Cerebellar nuclear complex (tissue), 1 donor: ENCODE measurements at regions not wholly inside any gene's neighbourhood (a gene's known extent, or its start where the extent isn't known, plus 50 kb on each side); places are given as distances from the start of the nearest gene placed in this dataset.
"Not testable (repeated sequence)": the region's sequence is repeated elsewhere in the genome, so short reads cannot be mapped to it uniquely, and the experiment has no call there.

Experiments used
- DNase-seq, 2 experiments: peaks; one replicate each; lab custom pipeline; 2025; lab: John Stamatoyannopoulos, UW

DNA sequence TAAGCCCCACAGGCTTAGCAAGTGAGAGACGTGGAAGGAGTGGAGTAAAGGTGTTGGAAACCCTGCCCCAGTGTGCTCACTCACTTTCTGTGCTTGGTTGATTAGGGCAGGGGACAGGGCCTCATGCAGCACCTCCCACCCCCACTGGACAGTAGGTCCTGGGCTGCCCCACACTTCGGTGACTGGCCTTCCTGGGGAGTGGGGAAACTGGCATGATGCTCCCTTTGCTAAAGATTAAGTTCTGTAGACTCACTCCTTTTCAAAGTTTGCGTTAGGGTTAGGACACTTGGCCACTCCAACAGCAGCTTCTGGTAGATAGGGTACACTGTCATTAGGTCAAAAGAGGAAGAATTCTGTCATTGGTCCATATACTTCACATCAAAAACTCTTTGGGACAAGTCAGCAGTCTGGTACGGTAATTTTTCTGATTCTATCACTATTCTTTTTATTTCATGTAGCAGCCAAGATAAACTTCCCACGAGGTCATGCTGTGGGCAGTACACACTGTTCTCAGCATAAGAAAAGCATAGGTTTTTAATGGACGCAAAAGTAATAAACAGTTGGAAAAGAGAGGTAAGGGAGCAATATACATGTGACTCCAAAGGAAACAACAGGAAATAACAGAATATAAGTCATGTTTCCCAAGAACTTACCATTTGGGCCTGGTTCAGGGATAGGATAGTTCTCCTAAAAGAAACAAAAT, 106.6 kb upstream of the TERB2 start:
- not testable (repeated sequence) for DNase-seq

DNA sequence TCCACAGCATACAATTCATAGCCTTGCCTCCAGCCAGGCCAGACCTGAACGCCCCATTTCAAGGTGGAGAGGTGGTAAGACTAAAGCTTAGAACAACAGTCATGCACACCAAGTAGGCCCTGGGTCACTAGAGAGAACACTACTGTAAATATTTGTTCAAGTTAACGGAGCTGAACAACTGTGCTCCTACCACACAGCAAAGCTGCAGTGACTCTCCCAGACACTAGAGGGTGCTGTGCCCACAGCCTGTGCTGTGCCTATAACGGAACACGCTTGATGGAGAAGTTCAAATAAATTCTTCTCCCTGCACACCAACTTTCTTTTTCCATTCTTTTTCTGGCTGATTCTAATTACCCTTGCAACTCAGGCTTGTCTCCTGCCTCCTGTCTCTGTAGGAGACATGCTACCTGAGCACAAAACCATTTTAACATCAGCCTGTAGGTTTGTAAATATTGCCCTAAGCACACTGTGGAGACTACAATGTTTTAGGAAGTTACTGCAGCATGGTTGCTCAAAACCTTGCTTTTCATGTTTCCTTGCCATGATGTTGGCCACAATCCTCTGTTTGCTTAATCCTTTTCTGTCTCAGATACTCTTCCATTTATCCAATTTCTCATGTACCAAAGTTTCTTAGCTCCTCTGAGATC, 103.1 kb upstream of the TERB2 start:
- not testable (repeated sequence) for DNase-seq

DNA sequence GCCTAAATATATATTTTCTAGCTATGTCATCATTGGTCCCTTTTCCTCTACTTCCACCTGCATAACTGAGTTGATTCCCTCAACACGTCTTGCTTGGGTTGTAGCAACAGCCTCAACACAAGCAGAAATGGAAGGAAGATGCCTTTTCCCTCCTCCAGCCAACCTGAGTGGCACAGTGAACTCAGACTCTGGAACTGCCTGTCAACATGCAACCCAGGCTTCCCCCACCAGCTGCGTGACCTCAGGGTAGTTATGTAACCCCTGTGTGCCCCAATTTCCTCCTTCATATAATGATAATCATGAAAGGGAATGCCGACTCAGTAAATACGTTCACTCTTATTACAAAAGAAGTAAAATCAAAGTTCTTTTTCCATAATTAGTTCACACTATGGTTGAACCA, 101.8 kb upstream of the TERB2 start:
- not testable (repeated sequence) for DNase-seq

DNA sequence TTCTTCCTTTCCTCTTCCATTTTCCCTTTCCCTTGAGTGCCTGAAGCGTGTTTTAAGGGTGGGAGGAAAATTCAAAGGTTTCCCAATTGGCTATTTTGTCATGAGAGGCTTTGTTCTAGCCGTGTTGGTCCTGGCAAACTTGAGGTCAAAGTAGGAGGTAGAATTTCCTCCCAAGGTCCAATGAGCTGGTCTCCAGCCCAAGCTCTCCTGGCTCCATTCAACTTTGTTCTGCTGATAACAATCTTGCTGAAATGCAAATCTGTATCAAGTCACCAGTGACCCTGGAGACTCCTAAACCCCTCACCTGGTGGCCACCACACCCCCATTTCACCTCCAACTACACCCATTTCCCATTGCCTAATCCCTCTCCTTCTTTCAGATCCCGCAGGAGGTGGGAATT, 100.2 kb upstream of the TERB2 start:
- DNase-seq: not testable (repeated sequence)

DNA sequence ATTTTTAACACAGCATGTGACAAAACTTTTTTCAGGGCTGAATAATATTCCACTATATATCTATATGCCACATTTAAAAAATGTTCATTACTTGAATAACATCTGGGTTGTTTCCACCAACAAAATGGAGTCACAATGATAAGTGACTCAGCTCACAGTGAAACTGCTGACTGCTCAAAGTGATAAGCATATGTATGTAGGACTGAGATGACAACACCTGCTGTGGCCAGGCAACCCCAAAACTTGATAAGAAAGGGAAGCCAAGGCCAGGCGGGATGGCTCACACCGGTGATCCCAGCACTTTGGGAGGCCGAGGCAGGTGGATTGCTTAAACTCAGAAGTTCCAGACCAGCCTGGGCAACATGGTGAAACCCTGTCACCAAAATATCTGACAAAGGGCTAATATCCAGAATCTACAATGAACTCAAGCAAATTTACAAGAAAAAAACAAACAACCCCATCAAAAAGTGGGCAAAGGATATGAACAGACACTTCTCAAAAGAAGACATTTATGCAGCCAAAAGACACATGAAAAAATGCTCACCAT, 99.2 kb upstream of the TERB2 start:
- DNase-seq: not testable (repeated sequence)

DNA sequence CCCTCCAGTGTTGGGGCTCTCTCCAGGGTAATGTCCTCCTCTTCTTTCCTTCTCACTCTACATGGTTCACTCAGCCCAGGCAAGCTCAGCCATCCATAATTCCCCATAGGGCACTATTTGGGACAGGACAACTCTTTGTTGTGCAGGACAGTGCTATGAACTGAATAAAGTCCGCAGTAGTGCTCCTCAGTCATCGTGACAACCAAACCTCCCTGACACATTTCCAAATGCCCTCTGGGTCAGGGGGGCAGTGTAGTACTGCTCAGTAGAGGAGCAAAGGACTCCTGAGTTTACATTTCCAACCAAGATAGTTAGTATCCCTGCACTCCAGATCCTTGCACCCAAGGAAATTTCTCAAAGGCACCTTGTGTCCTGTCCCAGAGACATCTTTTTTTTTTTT, 97.4 kb upstream of the TERB2 start:
- DNase-seq: not testable (repeated sequence)

DNA sequence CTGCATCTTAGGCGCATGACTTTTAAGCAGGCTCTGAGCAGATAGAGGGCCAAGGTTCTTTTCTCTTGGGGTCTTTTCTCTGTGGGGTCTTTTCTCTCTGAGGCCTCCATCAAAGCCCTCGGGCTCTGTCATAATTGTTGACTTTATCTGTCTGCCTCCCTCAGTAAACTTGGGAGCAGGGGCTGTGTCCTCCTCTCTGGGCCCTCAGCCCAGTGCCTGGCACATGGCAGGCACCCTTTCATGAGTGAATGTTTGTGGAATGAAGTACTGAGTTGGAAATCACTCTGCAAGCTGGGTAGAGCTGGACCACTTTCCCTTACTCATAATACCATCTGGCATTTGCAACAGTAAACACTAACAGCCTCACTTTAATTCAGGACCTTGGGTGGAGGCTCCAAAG, 96.3 kb upstream of the TERB2 start:
- not testable (repeated sequence) for DNase-seq

DNA sequence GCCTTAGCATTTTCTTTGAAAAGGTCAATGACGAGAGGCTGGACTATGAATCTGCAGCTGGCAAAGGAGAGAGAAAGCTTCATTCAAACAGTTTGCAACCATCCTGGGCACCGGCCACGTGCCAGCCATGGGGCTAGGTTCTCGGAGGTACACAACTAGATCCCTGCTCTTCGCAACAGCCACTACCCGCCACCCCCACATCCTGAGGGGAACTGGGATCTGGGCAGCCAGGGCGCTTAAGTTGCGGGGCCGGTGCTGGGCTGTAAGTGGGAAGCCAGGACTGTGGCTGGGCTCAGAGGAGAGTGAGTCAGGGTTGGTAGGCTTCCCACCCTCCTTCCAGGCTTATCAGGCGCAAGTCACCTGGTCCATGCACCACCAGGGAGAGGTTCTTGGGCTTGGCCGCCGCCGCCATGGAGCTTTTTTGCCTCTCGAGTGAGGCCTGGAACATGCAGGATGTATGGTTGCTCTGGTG, 95.0 kb upstream of the TERB2 start:
- no peak for DNase-seq

DNA sequence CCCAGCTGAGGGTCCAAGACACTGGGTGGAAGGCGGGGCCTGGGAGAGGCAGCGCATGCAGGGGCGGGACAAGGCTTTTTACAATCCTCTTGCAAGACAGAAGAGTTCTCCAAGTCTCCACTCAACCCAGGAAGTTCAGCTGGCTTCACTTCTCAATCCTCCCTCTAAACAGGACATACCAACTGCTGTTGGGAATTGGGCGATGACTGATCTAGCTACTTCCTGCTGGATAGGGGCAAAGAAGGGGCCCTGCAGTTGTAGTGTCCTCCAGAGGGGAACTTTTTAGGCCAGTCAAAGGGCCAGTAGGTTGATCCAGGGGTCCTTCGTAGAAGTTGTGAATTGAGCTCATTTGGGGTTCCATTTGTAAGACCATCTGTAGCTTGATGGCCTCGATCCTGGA, 94.6 kb upstream of the TERB2 start:
- DNase-seq: no peak

DNA sequence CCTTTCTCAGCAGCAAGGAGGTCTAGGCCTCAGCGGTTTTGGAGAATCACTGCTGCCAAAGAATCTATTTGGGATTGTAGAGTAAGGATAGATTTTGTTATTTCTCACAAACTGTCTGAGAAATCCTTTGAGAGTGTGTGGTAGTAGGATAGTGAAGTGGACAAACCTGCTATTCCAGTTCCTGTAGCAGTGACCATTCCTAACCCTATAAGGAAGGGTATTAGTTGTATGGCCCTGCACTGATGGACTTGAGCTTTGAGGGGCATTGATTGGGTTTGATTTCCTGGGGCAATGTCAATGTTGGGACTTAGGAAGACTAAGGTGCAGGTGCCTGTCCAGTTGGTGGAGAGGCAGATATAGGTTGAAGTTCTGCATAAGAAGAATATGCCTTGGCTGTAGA, 93.6 kb upstream of the TERB2 start:
- DNase-seq: not testable (repeated sequence)

DNA sequence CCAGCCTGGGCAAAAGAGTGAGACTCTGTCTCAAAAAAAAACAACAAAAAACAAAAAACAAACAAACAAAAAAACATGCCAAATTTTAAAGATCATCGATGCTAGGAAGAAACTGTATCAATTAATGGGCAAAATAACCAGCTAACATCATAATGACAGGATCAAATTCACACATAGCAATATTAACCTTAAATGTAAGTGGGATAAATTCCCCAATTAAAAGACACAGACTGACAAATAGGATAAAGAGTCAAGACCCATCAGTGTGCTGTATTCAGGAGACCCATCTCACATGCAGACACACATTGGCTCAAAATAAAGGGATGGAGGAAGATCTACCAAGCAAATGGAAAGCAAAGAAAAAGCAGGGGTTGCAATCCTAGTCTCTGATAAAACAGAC, 88.4 kb upstream of the TERB2 start:
- DNase-seq: not testable (repeated sequence)

DNA sequence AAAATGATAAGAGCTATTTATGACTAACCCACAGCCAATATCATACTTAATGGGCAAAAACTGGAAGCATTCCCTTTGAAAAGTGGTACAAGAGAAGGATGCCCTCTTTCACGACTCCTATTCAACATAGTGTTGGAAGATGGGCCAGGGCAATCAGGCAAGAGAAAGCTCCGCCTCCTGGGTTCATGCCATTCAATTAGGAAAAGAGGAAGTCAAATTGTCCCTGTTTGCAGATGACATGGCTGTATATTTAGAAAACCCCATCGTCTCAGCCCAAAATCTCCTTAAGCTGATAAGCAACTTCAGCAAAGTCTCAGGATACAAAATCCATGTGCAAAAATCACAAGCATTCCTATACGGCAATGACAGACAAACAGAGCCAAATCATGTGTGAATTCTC, 86.4 kb upstream of the TERB2 start:
- DNase-seq: not testable (repeated sequence)

DNA sequence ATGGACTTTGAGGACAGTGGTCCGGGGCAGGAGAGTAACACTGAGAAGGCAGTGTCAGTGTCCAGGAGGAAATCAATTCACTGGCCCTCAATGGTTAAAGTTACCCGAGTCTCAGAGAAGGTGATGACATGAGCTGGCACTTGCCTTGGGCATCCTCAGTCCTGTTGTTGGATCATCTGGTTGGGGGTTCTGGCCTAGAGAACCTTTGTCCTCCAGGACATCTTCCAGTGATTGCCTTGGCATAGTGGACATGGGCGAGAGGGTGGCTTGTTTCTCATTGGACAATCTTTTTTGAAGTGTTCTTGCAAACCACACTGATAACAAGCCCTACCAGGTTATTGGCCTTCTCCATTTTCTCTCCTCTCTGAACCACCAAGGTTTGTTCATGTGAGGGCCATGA, 83.4 kb upstream of the TERB2 start:
- no peak for DNase-seq

DNA sequence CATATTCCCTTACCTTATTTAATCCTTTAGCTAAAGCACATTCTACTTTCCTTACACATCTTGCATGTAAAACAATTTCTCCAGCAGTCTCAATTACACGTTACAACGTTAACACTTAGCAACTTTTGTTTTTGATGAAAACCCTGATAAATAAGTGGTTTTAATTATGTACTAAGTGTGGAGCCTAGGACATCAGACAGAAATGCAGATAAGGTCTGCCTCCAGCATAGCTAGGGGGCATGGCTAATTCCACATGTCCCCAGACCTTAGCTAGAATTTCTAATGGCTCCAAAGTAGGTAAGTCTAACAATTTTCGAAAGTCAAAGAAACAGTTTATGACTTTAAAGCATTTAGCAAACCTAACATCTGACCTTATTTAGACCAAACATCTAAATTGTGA, 77.4 kb upstream of the TERB2 start:
- DNase-seq: no peak

DNA sequence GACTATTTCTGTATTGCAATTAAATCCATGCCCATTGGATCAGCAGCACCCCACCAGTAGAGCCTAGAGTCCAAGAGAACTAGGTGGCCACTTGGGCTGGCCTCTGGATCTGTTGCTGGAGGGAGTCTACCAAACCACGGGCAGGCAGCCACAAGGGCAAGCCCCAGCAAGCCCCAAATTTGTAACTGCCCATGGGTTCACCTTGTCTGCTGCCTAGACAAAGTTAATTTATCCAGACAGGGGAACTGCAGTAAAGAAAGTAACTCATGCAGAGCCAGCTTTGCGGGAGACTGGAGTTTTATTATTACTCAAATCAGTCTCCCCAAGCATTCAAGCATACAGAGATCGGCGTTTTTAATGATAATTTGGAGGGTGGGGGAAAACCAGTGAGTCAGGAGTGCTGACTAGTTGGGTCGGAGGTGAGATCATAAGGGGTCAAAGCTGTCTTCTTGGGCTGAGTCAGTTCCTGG, 74.0 kb upstream of the TERB2 start:
- no peak for DNase-seq

DNA sequence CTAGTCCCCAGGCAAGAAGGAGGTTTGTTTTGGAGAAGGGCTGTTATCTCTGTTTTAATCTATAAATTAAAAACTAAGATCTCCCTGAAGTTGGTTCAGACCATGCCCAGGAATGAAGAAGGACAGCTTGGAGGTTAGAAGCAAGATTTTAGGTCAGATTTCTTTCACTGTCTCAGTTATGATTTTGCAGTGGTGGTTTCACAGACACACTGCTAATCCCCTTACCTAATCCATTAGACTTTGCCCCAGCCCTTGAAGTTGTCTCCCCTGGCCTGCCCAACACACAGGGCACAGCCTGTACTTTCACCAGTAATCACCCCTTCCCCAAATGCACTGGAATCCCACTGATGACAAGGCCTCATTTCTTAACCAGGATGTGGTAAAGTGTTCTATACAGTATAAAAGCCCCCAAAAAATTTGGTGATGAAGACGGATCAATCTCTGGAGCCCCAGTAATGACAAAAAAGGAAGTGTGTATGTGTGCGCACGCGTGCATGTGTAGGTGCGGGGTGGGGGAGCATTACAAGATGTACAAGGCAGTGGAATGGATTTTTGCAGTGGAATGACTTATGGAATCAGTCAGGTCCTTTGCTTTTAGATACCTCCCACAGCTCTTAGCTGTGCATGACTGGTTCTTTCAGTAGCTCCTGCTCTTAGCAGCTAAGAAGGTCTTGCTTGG, 73.1 kb upstream of the TERB2 start:
- DNase-seq: no peak

DNA sequence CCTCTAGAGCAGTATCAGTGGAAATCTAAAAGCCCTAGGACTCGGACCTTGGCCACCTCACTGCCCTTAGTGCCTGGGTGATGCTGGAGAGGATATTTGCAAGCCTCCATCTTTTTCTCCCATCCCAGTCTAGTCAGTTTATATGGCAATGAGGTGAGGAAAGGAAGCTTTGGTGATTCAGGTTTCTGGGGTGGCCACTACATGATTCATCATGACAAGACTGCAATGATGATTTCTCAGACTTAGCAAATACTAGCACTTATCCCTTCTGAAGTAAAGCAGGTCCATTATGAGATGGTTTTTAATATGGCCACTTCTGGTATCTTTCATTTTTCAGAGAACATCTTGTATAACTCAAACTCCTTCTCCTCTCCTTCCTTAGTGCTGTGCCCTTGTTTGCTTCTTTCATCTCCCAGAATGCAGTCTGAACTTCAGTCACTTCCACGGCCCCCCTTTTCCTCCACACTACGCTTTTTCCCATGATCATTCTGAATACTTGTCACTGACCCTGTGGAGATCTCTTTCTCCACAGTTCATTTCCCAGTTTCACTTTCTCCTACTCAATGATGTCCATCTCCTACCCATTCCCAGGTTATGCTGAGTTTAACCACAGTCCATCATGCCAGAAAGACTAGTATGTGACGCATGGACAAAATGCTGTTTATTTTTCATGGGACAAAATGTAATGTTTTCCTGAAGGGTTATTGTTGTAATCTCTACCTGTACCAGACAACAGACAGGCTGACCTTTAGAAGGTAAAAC, 57.4 kb upstream of the TERB2 start:
- DNase-seq: not testable (repeated sequence)

DNA sequence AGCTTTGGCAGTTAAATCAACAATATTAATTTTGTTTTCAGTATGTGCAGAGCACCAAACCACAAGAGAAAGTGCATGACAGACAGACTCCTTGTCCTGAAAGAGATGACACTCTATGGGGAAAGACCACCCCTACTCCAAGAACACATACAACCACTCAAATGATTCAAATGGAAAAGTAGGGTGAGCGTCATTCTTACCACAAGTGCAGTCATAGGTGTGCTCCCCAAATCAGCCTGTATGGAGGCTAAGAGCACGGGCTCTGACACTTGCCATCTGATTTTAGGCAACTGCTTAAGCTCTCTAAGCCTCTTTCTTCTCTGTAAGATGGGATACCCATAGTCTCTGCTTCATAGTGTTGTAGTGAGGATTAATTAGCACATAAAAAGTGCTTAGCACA, 56.7 kb upstream of the TERB2 start:
- DNase-seq: not testable (repeated sequence)

DNA sequence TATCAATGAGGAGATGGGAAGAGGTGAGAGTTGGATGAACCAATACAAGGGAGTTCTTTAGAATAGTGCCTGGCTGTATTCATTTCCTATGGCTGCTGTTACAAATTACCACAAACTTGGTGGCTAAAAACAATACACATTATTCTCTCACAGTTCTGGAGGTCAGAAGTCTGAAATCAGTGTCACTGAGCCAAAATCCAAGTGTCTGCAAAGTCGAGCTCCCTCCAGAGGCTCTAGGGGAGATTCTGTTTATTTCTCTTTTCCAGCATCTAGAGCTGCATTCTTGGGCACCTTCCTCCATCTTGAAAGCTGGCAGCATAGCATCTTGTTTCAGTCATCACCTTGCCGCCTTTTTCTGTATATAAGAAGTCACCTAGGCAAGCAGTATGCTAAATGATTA, 55.7 kb upstream of the TERB2 start:
- not testable (repeated sequence) for DNase-seq

DNA sequence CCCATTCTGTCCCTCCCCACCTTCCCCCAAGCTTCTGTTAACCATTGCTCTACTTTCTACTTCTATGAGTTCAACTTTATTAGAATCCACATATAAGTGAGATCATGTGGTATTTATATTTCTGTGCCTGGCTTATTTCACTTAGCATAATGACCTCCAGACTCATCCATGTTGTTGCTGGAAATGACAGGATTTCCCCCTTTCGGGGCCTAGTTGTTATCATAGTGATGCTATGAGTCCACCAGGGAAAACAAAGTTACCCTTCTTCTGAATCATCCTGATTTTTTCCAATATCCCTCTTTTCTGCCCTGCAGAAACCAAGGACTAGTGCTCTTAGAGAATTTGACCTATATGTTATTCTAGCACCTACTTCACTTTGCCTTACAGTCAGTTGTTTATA, 53.2 kb upstream of the TERB2 start:
- DNase-seq: not testable (repeated sequence)

DNA sequence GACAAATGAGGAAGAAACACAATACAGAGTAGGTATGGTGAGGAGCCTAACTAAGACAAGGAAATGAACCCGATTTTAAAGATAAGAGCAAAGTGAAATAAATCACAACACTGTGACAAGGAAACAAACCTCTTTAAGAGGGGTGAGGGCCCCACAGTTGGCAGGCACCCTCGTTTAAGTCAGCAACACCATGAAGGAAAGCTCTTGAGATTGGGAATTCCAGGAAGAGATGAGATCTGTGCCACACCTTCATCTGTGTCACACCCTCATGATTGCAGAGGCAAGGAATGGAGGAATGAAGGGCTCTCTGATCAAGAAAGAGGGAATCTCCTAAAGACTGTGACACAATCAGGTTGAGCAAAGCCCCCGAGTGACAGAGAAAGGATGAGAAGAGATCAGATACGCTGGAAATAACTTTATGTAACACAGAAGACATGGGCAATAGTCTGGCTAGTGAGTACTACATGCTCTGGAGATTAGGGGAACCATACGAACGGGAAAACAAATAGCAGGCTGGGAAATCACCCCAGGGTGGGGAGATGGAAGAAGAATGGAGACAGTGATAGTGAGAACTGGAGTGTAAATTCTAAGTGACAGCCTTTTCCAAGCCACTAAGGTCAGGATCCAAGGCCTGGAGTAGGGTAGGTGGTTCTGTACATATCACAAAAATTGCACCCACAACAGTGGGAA, 51.7 kb upstream of the TERB2 start:
- DNase-seq: not testable (repeated sequence)
